K562 (cell line): ENCODE measurements at regions not wholly inside any gene's neighbourhood (a gene's known extent, or its start where the extent isn't known, plus 50 kb on each side); places are given as distances from the start of the nearest gene placed in this dataset.

Experiments
- CGGBP1 ChIP-seq: fragments of 250-450 bp; sonication (Bioruptor Pico); IDR thresholded peaks from 2 replicates; pipeline ENCODE4 v1.9.0; 2021; ENCODE audit warnings: mild to moderate bottlenecking
- CTBP1 ChIP-seq: fragments of 450-650 bp; IDR thresholded peaks from 2 replicates; pipeline ENCODE4 v1.6.1; 2016; ENCODE audit warnings: borderline replicate concordance
- DPF2 ChIP-seq: fragments of 450-650 bp; IDR thresholded peaks from 2 replicates; pipeline ENCODE4 v1.6.1; 2016
- ETS2 ChIP-seq: IDR thresholded peaks from 2 replicates; pipeline ENCODE4 v1.6.1; 2016; ENCODE audit warnings: borderline replicate concordance, missing genetic modification characterization, mild to moderate bottlenecking, moderate library complexity, missing compliant biosample characterization; ENCODE audit not compliant: poor library complexity, severe bottlenecking
- ETV1 ChIP-seq: fragments of 450-650 bp; conservative IDR thresholded peaks from 2 replicates; pipeline ENCODE4 v1.6.1; 2016; ENCODE audit warnings: missing genetic modification characterization, control low read depth, low read depth, missing compliant biosample characterization
- FOXA1 ChIP-seq: fragments of 450-650 bp; IDR thresholded peaks from 2 replicates; pipeline ENCODE4 v1.6.1; 2016; ENCODE audit warnings: mild to moderate bottlenecking, borderline replicate concordance
- FOXJ2 ChIP-seq: fragments of 200-800 bp; sonication (Bioruptor generic); IDR thresholded peaks from 2 replicates; pipeline ENCODE4 v1.6.1; 2016; ENCODE audit warnings: missing genetic modification characterization, missing compliant biosample characterization
- FOXP1 ChIP-seq: sonication (generic); formaldehyde crosslinking; IDR thresholded peaks from 2 replicates; pipeline ENCODE4 v1.8.0; 2022; ENCODE audit warnings: mild to moderate bottlenecking, missing genetic modification reagents
- GATAD2B ChIP-seq: fragments of 450-650 bp; IDR thresholded peaks from 2 replicates; pipeline ENCODE4 v1.6.1; 2017; ENCODE audit warnings: mild to moderate bottlenecking, borderline replicate concordance
- KDM1A ChIP-seq, 2 experiments: fragments of 450-650 bp; IDR thresholded peaks; 2 replicates each; pipeline ENCODE4 v1.6.1; 2016; ENCODE audit warnings: mild to moderate bottlenecking in 2 of 2
- MEF2D ChIP-seq: conservative IDR thresholded peaks from 2 replicates; pipeline ENCODE4 v1.6.1; 2016; ENCODE audit warnings: low read depth, missing genetic modification characterization, missing compliant biosample characterization
- MYNN ChIP-seq, 2 experiments: sonication (generic); formaldehyde crosslinking in 1 of 2; IDR thresholded peaks; 2 replicates each; pipeline versions ENCODE4 v1.5.0 to v1.6.1; 2016 to 2020; ENCODE audit warnings: antibody characterized with exemption in 1 of 2, missing genetic modification reagents in 1 of 2
- NRF1 ChIP-seq, 2 experiments: fragments of 450-650 bp; IDR thresholded peaks in 1 of 2; conservative IDR thresholded peaks in 1 of 2; 2 replicates each; pipeline ENCODE4 v1.6.1; 2014; ENCODE audit warnings: mild to moderate bottlenecking in 2 of 2
- NUFIP1 ChIP-seq: fragments of 450-650 bp; IDR thresholded peaks from 2 replicates; pipeline ENCODE4 v1.6.1; 2018; ENCODE audit not compliant: partially characterized antibody
- PTBP1 ChIP-seq: fragments of 200-400 bp; formaldehyde crosslinking; IDR thresholded peaks from 2 replicates; pipeline ENCODE4 v1.6.1; 2017; ENCODE audit warnings: low read depth, low read length
- RAD51 ChIP-seq: fragments of 450-650 bp; IDR thresholded peaks from 2 replicates; pipeline ENCODE4 v1.7.1; 2016; ENCODE audit warnings: low read depth, mild to moderate bottlenecking, borderline replicate concordance
- STAT6 ChIP-seq: sonication (generic); formaldehyde crosslinking; IDR thresholded peaks from 2 replicates; pipeline ENCODE4 v1.8.1; 2023; ENCODE audit warnings: mild to moderate bottlenecking, missing genetic modification reagents
- TEAD4 ChIP-seq, 2 experiments: sonication (generic) in 1 of 2; formaldehyde crosslinking in 1 of 2; IDR thresholded peaks; 2 replicates each; pipeline versions ENCODE4 v1.6.1 to v1.8.0; 2012 to 2022; ENCODE audit warnings: borderline replicate concordance in 1 of 2, inconsistent platforms in 1 of 2, low read length in 1 of 2, mild to moderate bottlenecking in 1 of 2, missing genetic modification reagents in 1 of 2
- XRCC3 ChIP-seq: fragments of 450-650 bp; IDR thresholded peaks from 2 replicates; pipeline ENCODE4 v1.6.1; 2017; ENCODE audit warnings: mild to moderate bottlenecking, moderate library complexity
- XRCC5 ChIP-seq: fragments of 200-400 bp; formaldehyde crosslinking; IDR thresholded peaks from 2 replicates; pipeline ENCODE4 v1.6.1; 2017; ENCODE audit warnings: low read depth, mild to moderate bottlenecking, low read length
- ZBTB49 ChIP-seq: sonication (generic); formaldehyde crosslinking; IDR thresholded peaks from 2 replicates; pipeline ENCODE4 v1.8.0; 2022; ENCODE audit warnings: missing genetic modification reagents, mild to moderate bottlenecking, borderline replicate concordance
- ZKSCAN1 ChIP-seq: fragments of 150-350 bp; IDR thresholded peaks from 2 replicates; pipeline ENCODE4 v1.6.1; 2016; ENCODE audit warnings: low read depth, low read length
- ZNF586 ChIP-seq: fragments of 450-650 bp; formaldehyde crosslinking; conservative IDR thresholded peaks from 2 replicates; pipeline ENCODE4 v1.4.0; 2020; ENCODE audit warnings: mild to moderate bottlenecking, moderate library complexity

GRCh38 chr6:152874846-152875568 is 107.8 kb downstream of the FBXO5 start (continued):
- TF ChIP-seq ZBTB49 (CRISPR knock-in tag) (no peak), ETV1 (tag) (no peak), TEAD4 (IDR thresholded peaks at IDR 0.05; ENCODE audit: low read length) (peak; percentile 82), TEAD4 (CRISPR knock-in tag; IDR thresholded peaks at IDR 0.05; ENCODE audit: borderline replicate concordance) (no peak), FOXJ2 (tag) (no peak), MYNN (IDR thresholded peaks at IDR 0.05) (no peak), MYNN (CRISPR knock-in tag; IDR thresholded peaks at IDR 0.05) (no peak), ZKSCAN1 (no peak), KDM1A (IDR thresholded peaks at IDR 0.05) (0 out of 4 replicates have a peak, but pooled peaks of 1 of the 2 experiments have one; percentile 10), CGGBP1 (CRISPR knock-in tag) (no peak), GATAD2B (0 out of 2 replicates have a peak, but pooled peaks have one; percentile 7), XRCC5 (no peak), FOXA1 (no peak), MEF2D (tag) (no peak), NRF1 (conservative IDR thresholded peaks at IDR 0.05 in 1 of 2, IDR thresholded peaks at IDR 0.05 in 1 of 2) (no peak), DPF2 (peak; percentile 41; the same call in 1 of the 2 replicates), STAT6 (CRISPR knock-in tag) (no peak), NUFIP1 (no peak), RAD51 (no peak), XRCC3 (no peak), CTBP1 (peak; percentile 42; the same call in 1 of the 2 replicates), FOXP1 (no peak), ETS2 (tag) (no peak), ZNF586 (CRISPR knock-in tag) (no peak), PTBP1 (no peak)
